WI38 (cell line): ENCODE measurements at regions not wholly inside any gene's neighbourhood (a gene's known extent, or its start where the extent isn't known, plus 50 kb on each side); places are given as distances from the start of the nearest gene placed in this dataset.

ENCODE experiments used
- H3K4me3 ChIP-seq: 2 replicates; pipeline ENCODE4 v1.5.1; 2011; ENCODE audit warnings: low read depth, mild to moderate bottlenecking, control low read depth, low read length
- CTCF ChIP-seq: IDR thresholded peaks from 2 replicates; pipeline ENCODE4 v1.5.1; 2012; ENCODE audit warnings: low read depth, mild to moderate bottlenecking, control low read depth, low read length

GRCh38 chr10:83037653-83038052 lies 1101.7 kb upstream of the GHITM start:
- TF ChIP-seq CTCF: no peak
- H3K4me3 ChIP-seq: no peak overlapping the region

GRCh38 chr10:83038631-83039030 lies 1100.7 kb upstream of the GHITM start:
- TF ChIP-seq CTCF: no peak
- H3K4me3 ChIP-seq: no peak overlapping the region

GRCh38 chr10:83045731-83046130 lies 1093.6 kb upstream of the GHITM start:
- no peak for TF ChIP-seq CTCF
- H3K4me3 ChIP-seq: no peak overlapping the region

- no peak for TF ChIP-seq CTCF
- no peak overlapping the region for H3K4me3 ChIP-seq
Measured at GRCh38 chr10:83050815-83051214, 1088.5 kb upstream of the GHITM start.

- no peak overlapping the region for H3K4me3 ChIP-seq
- TF ChIP-seq CTCF: no peak
Measured at GRCh38 chr10:83062871-83063270, 1076.4 kb upstream of the GHITM start.

GRCh38 chr10:83073472-83073871 lies 1065.8 kb upstream of the GHITM start:
- TF ChIP-seq CTCF: no peak
- H3K4me3 ChIP-seq: no peak overlapping the region

- no peak overlapping the region for H3K4me3 ChIP-seq
- TF ChIP-seq CTCF: no peak
Measured at GRCh38 chr10:83075016-83075814, 1064.1 kb upstream of the GHITM start.
